ENCODE measurements at regions not wholly inside any gene's neighbourhood (a gene's known extent, or its start where the extent isn't known, plus 50 kb on each side); places are given as distances from the start of the nearest gene placed in this dataset.

- DNase-seq, result no peak
- TF ChIP-seq POLR2A (IDR thresholded peaks at IDR 0.05) (no peak), CTCF (IDR thresholded peaks at IDR 0.05) (no peak)
- intact Hi-C loops (cut with DNase I; ENCODE audit: low total_unique reads), result no loop called here
- Histone ChIP-seq H3K27ac (no peak overlapping the region), H3K27me3 (no peaks in the 10 kb centered on the region), H3K4me3 (no peak overlapping the region), H3K4me1 (no peaks in the 10 kb centered on the region), H3K9me3 (no peaks in the 10 kb centered on the region), H3K36me3 (ENCODE audit: low read depth, missing control alignments) (no peaks in the 10 kb centered on the region)
- 79 to 82% methylated on average over 6 of the region's 6 CpGs for WGBS, 2 donors
Observed at GRCh38 chr3:35393901-35394799, 245.2 kb upstream of the ARPP21 start.

GRCh38 chr3:35394905-35395304 is 244.4 kb upstream of the ARPP21 start:
- Histone ChIP-seq H3K27me3 (no peaks in the 10 kb centered on the region), H3K4me3 (no peak overlapping the region), H3K27ac (no peak overlapping the region), H3K9me3 (no peaks in the 10 kb centered on the region), H3K4me1 (no peaks in the 10 kb centered on the region), H3K36me3 (ENCODE audit: low read depth, missing control alignments) (no peaks in the 10 kb centered on the region)
- WGBS, 2 donors, result 50 to 60% methylated on average over 1 of the region's 1 CpG
- intact Hi-C loops (cut with DNase I; ENCODE audit: low total_unique reads), result no loop called here
- TF ChIP-seq POLR2A (IDR thresholded peaks at IDR 0.05), result no peak
- no peak for TF ChIP-seq CTCF (IDR thresholded peaks at IDR 0.05)
- DNase-seq, result no peak

- Histone ChIP-seq H3K27ac (no peak overlapping the region), H3K27me3 (no peaks in the 10 kb centered on the region), H3K36me3 (ENCODE audit: low read depth, missing control alignments) (no peaks in the 10 kb centered on the region), H3K4me1 (no peaks in the 10 kb centered on the region), H3K4me3 (no peak overlapping the region), H3K9me3 (no peaks in the 10 kb centered on the region)
- intact Hi-C loops (cut with DNase I; ENCODE audit: low total_unique reads), result no loop called here
- no peak for DNase-seq
- no peak for TF ChIP-seq POLR2A (IDR thresholded peaks at IDR 0.05)
- no peak for TF ChIP-seq CTCF (IDR thresholded peaks at IDR 0.05)
Observed at GRCh38 chr3:35401671-35402070, 237.7 kb upstream of the ARPP21 start.

GRCh38 chr3:35404571-35404970 is 234.8 kb upstream of the ARPP21 start:
- intact Hi-C loops (cut with DNase I; ENCODE audit: low total_unique reads), result no loop called here
- 82 to 85% methylated on average over 3 of the region's 3 CpGs for WGBS, 2 donors

More at GRCh38 chr3:35404571-35404970, 234.8 kb upstream of the ARPP21 start:
- H3K27ac ChIP-seq, result no peak overlapping the region
- no peaks in the 10 kb centered on the region for H3K9me3 ChIP-seq
- no peaks in the 10 kb centered on the region for H3K36me3 ChIP-seq (ENCODE audit: low read depth, missing control alignments)
- TF ChIP-seq CTCF (IDR thresholded peaks at IDR 0.05) (no peak), POLR2A (IDR thresholded peaks at IDR 0.05) (no peak)
- no peak for DNase-seq
- no peak overlapping the region for H3K4me3 ChIP-seq
- H3K4me1 ChIP-seq, result no peaks in the 10 kb centered on the region
- H3K27me3 ChIP-seq, result no peaks in the 10 kb centered on the region
